ENCODE measurements at regions not wholly inside any gene's neighbourhood (a gene's known extent, or its start where the extent isn't known, plus 50 kb on each side); places are given as distances from the start of the nearest gene placed in this dataset.
"Not testable (repeated sequence)": the region's sequence is repeated elsewhere in the genome, so short reads cannot be mapped to it uniquely, and the experiment has no call there.

DNA sequence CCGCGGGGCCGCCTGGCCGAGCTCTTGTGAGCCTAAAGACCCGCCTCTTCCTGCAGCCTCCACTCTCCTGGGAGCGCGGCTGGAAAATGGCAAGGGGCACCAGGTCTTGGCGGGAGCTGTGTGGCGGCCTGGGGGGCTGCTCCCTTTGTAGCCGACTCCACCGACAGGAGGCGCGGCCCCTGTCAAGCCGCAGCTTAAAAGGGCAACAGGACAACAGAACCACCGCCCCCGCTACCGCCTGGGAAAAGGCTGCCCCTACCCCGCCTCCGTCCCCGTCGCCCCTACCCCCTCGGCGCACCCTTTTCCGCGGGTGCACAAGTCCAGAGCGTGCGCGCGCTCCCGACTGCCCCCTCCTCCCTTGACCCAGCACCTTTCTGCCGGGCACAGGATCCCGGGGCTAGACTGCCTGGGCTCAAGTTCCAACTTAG lies 60.3 kb downstream of the GOLGA8K start:
- H3K4me3 ChIP-seq: peak overlapping the region in 2 of 3 donors; percentile 48 to 62
- H3K4me1 ChIP-seq; H3K9me3 ChIP-seq; H3K36me3 ChIP-seq; H3K27me3 ChIP-seq; DNase-seq (ENCODE audit: low spot score in 2 of 2); H3K27ac ChIP-seq; intact Hi-C loops (cut with DNase I; ENCODE audit: low total_unique reads): not testable (repeated sequence)

DNA sequence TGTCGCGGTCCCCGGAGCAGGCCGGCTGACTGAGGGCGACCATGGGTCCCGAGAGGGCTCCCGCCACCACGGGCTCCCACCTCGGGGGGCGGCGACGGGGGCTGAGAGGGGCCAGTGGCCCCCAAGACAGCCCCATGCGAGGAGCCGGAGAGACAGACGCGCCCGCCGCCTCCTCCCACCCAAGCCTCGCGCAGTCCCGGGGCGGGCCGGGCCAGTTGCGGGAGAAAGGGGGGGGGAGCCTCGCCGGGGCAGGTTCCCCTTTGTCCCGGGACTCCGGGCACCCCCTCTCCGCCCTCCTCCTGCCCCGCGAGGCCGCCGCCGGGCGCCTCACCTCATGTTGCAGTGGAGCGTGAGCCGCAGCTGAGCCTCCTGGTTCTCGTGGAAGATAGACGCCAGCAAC lies 60.8 kb downstream of the GOLGA8K start:
- H3K9me3 ChIP-seq; DNase-seq (ENCODE audit: low spot score in 2 of 2); H3K4me1 ChIP-seq; H3K27ac ChIP-seq; H3K36me3 ChIP-seq; intact Hi-C loops (cut with DNase I; ENCODE audit: low total_unique reads); H3K27me3 ChIP-seq: not testable (repeated sequence)
- peak overlapping the region in 2 of 3 donors; percentile 38 to 41 for H3K4me3 ChIP-seq

DNA sequence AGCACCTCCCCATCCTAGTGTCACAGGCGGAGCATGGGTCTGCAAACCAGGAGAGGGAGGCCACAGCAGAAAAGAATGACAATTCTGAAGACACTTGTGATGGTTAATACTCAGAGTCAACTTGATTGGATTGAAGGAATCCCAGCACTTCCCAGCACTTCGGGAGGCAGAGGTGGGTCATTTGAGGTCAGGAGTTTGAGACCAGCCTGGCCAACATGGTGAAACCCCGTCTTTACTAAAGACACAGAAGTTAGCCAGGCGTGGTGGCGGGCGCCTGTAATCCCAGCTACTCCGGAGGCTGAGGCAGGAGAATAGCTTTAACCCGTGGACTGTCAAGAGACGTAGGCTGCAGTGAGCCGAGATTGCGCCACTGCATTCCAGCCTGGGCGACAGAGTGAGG lies 61.6 kb downstream of the GOLGA8K start:
- H3K4me1 ChIP-seq; H3K9me3 ChIP-seq; intact Hi-C loops (cut with DNase I; ENCODE audit: low total_unique reads); H3K4me3 ChIP-seq; DNase-seq (ENCODE audit: low spot score in 2 of 2); H3K27me3 ChIP-seq; H3K36me3 ChIP-seq; H3K27ac ChIP-seq: not testable (repeated sequence)

DNA sequence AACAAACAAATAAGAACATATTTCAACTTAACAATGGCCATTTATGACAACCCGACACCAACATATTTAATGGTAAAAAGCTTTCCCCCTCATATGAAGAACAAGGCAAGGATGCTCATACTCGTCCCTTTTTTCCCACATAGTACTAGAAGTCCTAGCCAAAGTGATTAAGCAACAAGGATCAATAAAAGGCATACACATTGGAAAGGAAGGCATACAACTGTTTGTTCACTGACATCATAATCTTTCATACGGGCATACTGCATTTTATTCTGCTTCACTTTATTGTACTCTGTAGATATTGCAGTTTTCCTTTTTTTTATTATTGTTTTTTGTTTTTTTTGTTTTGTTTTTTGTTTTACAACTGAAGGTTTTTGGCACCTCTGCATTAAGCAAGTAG lies 66.3 kb downstream of the GOLGA8K start:
- H3K4me1 ChIP-seq; H3K36me3 ChIP-seq; H3K27me3 ChIP-seq; DNase-seq (ENCODE audit: low spot score in 2 of 2); H3K4me3 ChIP-seq; H3K27ac ChIP-seq; intact Hi-C loops (cut with DNase I; ENCODE audit: low total_unique reads); H3K9me3 ChIP-seq: not testable (repeated sequence)

DNA sequence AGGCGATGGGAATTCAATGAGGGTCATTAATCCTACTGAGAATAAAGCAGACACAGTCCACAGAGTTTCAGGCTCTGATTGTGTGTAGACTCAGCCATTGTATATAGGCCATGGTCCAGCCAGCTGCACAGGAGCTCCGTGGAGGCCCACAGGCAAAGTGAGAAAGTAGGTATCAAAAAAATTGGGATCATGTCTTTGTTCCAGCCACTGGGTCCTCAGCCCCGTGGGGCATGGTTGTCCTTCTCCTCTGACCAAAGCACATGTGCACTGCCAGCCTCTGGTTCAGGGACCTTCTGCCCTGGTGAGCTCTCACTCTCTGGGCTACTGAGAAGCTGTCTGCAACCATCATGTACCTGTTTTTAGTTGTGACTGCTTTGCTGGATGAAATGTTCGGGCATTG lies 79.7 kb downstream of the GOLGA8K start:
- H3K27ac ChIP-seq; intact Hi-C loops (cut with DNase I; ENCODE audit: low total_unique reads); DNase-seq (ENCODE audit: low spot score in 2 of 2); H3K4me1 ChIP-seq; H3K9me3 ChIP-seq; H3K4me3 ChIP-seq; H3K27me3 ChIP-seq; H3K36me3 ChIP-seq: not testable (repeated sequence)

DNA sequence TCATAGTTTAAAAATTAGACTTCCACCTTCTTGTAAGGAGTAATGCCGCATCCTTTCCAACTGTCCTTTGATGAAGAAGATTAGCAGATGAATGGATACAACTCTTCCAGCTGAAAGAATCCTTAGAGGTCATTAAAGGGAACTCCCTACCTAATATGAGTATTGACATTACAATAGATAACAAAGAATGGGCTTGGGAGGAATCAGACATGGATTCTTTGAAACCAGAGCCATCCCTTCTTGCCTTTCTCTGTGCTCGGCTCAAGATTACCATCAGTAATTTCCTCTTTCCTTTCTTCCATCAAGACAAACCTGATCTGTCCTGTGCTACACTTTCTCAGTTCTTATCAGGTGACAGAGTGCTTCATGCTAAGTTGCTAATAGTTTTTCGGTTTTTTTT lies 83.8 kb downstream of the GOLGA8K start:
- DNase-seq (ENCODE audit: low spot score in 2 of 2); H3K4me3 ChIP-seq; H3K4me1 ChIP-seq; intact Hi-C loops (cut with DNase I; ENCODE audit: low total_unique reads); H3K27ac ChIP-seq; H3K27me3 ChIP-seq; H3K9me3 ChIP-seq; H3K36me3 ChIP-seq: not testable (repeated sequence)

DNA sequence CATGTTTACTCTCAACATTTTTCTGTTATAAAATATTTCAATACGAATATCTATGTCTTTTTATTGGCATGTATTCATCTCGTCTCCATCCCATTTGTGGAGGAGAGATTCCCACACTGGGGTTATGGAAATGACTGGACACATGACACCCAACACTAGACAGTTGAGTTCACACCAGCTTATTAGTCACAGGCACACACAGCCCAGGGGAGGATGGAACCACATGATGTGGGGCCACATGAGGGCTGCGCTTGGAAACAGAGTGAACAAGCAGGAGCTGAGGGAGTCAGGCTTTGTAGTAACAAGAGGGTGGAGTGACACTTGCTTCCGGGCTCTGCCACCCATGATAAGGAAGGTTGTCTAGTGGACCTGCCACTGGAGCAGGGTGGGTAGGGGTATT lies 86.6 kb downstream of the GOLGA8K start:
- H3K9me3 ChIP-seq; H3K27me3 ChIP-seq; DNase-seq (ENCODE audit: low spot score in 2 of 2); H3K4me1 ChIP-seq; H3K4me3 ChIP-seq; intact Hi-C loops (cut with DNase I; ENCODE audit: low total_unique reads); H3K36me3 ChIP-seq; H3K27ac ChIP-seq: not testable (repeated sequence)

DNA sequence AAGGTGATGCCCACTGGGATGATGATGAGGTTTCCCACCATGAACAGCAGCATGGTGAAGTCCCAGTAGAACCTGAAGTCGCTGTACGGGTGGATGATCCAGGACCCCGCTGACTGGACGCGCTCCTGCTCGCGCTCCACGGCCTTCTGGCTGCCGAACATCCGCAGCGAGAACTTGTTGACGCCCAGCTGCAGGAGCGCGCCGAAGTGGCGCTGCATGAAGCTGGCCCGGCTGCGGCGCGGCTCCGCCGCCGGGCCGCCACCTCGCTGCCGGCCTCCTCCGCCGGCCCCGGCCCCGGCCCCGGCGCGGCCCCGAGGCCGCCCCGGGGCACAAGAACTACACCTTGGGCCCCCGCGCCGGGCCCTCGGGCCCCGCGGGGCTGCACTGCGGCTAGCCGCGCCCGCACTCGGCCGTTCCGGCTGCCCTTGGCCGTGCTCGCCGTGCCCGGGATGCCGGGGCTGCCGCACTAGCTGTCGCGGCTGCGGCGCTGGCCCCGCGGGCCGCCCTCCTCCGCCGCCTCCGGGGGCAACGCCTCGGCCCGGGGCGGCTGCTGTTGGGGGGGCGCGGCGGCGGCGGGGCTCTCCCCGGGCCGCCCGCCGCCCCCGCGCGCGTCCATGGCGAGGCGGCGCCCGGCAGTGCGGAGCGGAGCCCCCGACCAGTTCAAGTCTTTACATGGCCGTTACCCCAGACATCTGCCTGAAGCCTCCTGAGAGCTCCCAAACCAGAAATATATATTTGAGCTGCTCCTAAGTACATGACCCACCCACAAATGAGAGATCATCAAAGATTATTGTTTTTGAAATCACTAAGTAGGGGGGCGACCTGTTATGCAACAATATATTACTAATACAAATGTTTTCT lies 87.8 kb downstream of the GOLGA8K start:
- intact Hi-C loops (cut with DNase I; ENCODE audit: low total_unique reads): not testable (repeated sequence)

DNA sequence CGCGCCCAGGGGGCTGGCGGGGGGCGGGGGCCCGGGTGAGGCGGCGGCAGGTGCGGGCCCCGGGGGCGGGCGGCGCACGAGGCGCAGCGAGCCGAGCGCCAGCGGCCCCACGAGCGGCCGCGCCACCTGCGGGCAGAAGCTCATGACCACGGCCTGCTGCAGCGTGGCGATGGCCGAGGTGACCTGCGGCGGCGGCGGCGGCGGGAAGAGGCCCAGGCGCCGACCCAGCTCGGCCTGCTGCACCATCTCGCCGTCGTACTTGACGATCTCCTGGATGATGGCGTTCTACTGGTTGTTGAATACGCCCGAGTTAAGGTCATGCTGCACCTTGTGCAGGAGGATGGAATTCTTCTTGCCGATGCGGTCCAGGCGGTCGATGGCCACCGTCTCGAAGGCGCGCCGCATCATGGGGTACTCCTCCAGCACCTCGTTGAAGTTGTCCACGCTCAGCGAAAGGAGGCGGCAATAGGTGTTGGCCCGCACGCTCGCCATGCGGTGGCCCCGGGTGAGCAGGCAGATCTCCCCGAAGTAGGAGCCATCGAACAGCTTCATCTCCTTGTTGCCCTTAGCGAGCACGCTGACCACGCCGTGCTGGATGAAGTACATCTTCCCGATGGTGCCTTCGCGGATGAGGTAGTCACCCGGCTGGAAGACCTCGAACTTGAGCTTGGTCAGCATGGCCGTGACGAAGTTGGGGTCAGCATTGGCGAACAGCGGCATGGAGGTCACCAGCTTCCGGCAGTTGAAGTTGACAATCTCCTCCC lies 89.5 kb downstream of the GOLGA8K start:
- H3K27me3 ChIP-seq; H3K4me3 ChIP-seq; H3K4me1 ChIP-seq; H3K36me3 ChIP-seq; DNase-seq (ENCODE audit: low spot score in 2 of 2); H3K27ac ChIP-seq; H3K9me3 ChIP-seq; intact Hi-C loops (cut with DNase I; ENCODE audit: low total_unique reads): not testable (repeated sequence)

More for the DNA sequence above, 87.8 kb downstream of the GOLGA8K start:
- H3K27me3 ChIP-seq; H3K4me3 ChIP-seq; H3K27ac ChIP-seq; H3K4me1 ChIP-seq; DNase-seq (ENCODE audit: low spot score in 2 of 2); H3K9me3 ChIP-seq; H3K36me3 ChIP-seq: not testable (repeated sequence)

DNA sequence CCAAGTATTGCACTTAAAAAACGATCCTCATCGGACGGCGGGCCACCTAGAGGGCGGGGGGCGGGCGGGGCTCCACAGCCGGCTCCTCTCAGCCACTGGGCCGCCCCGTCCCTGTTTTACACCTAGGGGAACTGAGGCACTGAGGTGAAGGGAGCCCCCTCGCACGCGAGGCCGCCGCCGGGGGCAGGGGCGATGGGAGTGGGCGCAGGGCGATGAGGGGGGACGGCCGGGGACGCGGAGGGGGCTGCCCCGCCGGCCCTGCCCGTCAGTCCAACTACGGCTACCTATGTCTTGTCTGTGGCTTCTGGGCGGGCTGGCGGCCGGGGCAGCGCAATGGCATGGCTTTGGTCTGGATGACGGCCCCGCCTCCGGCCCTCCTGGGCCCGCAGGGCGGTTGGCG lies 90.4 kb downstream of the GOLGA8K start:
- DNase-seq (ENCODE audit: low spot score in 2 of 2); H3K27ac ChIP-seq; H3K9me3 ChIP-seq; intact Hi-C loops (cut with DNase I; ENCODE audit: low total_unique reads); H3K4me1 ChIP-seq; H3K4me3 ChIP-seq; H3K36me3 ChIP-seq; H3K27me3 ChIP-seq: not testable (repeated sequence)

DNA sequence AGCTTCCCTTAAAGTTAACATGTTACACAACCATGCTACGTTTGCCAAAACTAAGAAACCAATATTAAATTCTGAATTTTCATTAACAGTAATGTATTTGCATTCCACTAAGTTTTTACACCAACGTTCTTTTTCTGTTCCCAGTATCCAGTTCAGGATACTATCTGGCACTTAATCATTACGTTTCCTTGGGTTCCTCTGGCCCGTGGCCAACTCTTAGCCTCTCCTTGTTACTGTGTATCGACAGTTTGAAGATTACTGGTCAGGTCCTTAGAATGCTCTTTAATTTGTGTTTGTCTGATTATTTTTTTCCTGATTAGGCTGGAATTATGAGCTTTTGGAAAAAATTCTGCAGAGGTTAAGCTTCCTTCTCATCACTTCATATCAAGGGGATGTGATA lies 95.5 kb downstream of the GOLGA8K start:
- H3K27ac ChIP-seq; H3K4me3 ChIP-seq; intact Hi-C loops (cut with DNase I; ENCODE audit: low total_unique reads); H3K27me3 ChIP-seq; H3K36me3 ChIP-seq; DNase-seq (ENCODE audit: low spot score in 2 of 2); H3K4me1 ChIP-seq; H3K9me3 ChIP-seq: not testable (repeated sequence)

DNA sequence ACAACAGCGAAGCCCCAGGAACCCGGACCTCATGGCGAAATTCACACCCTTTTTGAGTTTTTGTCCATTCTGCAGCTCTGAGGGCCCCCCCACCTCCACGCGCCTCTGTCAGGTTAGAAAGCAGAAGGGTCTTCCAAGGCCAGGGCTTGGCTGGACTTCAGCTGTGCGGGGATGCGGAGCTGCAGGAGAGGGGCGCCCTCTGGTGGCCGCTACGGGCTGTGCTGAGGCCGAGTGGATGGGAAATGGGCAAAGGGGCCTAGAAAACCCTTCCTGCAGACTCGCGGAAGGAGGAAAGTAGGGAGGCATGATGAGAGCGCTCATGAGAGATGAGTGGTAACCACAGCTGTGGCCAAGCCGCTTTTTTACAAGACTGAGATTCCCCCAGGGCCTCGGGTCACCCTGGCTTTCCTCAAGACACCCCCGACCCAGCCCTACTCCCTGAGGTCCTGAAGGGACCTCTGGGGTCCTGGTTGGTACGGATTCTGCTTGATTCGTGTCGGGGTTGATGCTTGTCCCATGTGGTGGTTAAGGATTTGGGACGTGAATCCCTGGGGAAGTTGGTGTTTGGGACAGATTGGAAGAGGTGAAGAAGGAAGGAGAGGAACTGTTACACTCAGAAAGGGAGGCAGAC lies 126.8 kb downstream of the GOLGA8K start:
- H3K36me3 ChIP-seq; H3K27ac ChIP-seq; H3K27me3 ChIP-seq; H3K4me1 ChIP-seq; H3K4me3 ChIP-seq; H3K9me3 ChIP-seq; intact Hi-C loops (cut with DNase I; ENCODE audit: low total_unique reads); DNase-seq (ENCODE audit: low spot score in 2 of 2): not testable (repeated sequence)

DNA sequence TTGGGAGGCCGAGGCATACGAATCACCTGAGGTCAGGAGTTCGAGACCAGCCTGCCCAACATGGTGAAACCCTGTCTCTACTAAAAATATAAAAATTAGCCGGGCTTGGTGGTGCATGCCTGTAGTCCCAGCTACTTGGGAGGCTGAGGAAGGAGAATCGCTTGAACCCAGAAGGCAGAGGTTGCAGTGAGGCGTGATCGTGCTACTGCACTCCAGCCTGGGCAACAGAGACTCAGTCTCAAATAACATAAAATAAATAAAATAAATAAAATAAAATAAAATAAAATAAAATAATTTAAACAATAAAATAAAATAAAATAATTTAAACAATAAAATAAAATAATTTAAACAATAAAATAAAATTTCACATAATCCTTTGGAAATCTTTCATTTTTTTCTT lies 149.1 kb downstream of the GOLGA8K start:
- H3K4me3 ChIP-seq; H3K4me1 ChIP-seq; H3K27me3 ChIP-seq; H3K9me3 ChIP-seq; DNase-seq (ENCODE audit: low spot score in 2 of 2); H3K27ac ChIP-seq; H3K36me3 ChIP-seq; intact Hi-C loops (cut with DNase I; ENCODE audit: low total_unique reads): not testable (repeated sequence)

Data from breast epithelium (tissue), 4 donors.